Progenitor cell of endocrine pancreas (in vitro differentiated cells): ENCODE measurements at regions not wholly inside any gene's neighbourhood (a gene's known extent, or its start where the extent isn't known, plus 50 kb on each side); places are given as distances from the start of the nearest gene placed in this dataset.

Source experiments
- DNase-seq: peaks from one replicate; pipeline ENCODE4 v3.0.0; 2021; ENCODE audit warnings: low spot score; ENCODE audit not compliant: unreplicated experiment
- H3K27ac Mint-ChIP-seq: 2 replicates; pipeline ENCODE4 v1.8.0; 2021; ENCODE audit warnings: mild to moderate bottlenecking, moderate library complexity, mixed read lengths
- H3K27me3 Mint-ChIP-seq: 2 replicates; pipeline ENCODE4 v1.8.0; 2021; ENCODE audit warnings: mixed read lengths
- H3K36me3 Mint-ChIP-seq: 2 replicates; pipeline ENCODE4 v1.8.0; 2022; ENCODE audit warnings: mixed read lengths; ENCODE audit not compliant: insufficient read depth
- H3K4me1 Mint-ChIP-seq: 2 replicates; pipeline ENCODE4 v1.8.0; 2021; ENCODE audit warnings: low read depth, mixed read lengths
- H3K4me3 Mint-ChIP-seq: 2 replicates; pipeline ENCODE4 v1.8.0; 2021; ENCODE audit warnings: low read depth, mild to moderate bottlenecking, moderate library complexity, mixed read lengths
- H3K9me3 Mint-ChIP-seq: 2 replicates; pipeline ENCODE4 v1.8.0; 2021; ENCODE audit warnings: low read depth, mixed read lengths
- CTCF ChIP-seq: fragments of 200-600 bp; sonication (generic); IDR thresholded peaks from one replicate; pipeline ENCODE4 v1.5.0; 2021; ENCODE audit warnings: antibody characterized with exemption, mild to moderate bottlenecking; ENCODE audit not compliant: unreplicated experiment

- no peaks in the 10 kb centered on the region for H3K27me3 Mint-ChIP-seq
- H3K9me3 Mint-ChIP-seq: no peaks in the 10 kb centered on the region
- H3K36me3 Mint-ChIP-seq: peaks cover 7% of the 10 kb centered on the region
- TF ChIP-seq CTCF: no peak
- no peak for DNase-seq
- H3K4me1 Mint-ChIP-seq: peaks cover 3% of the 10 kb centered on the region
- H3K27ac Mint-ChIP-seq: no peak overlapping the region
- no peak overlapping the region for H3K4me3 Mint-ChIP-seq
Observed at GRCh38 chr20:19832875-19833274, 74.8 kb downstream of the RIN2 start.

GRCh38 chr20:19833395-19833794, 75.3 kb downstream of the RIN2 start:
- Mint-ChIP-seq H3K4me3 (no peak overlapping the region), H3K27me3 (no peaks in the 10 kb centered on the region), H3K36me3 (peaks cover 6% of the 10 kb centered on the region), H3K4me1 (peaks cover 1% of the 10 kb centered on the region), H3K27ac (no peak overlapping the region), H3K9me3 (no peaks in the 10 kb centered on the region)
- no peak for TF ChIP-seq CTCF
- DNase-seq: no peak

- no peaks in the 10 kb centered on the region for H3K9me3 Mint-ChIP-seq
- H3K27me3 Mint-ChIP-seq: no peaks in the 10 kb centered on the region
- DNase-seq: no peak
Observed at GRCh38 chr20:19834287-19834686, 76.2 kb downstream of the RIN2 start.

GRCh38 chr20:19834783-19835182, 76.7 kb downstream of the RIN2 start:
- Mint-ChIP-seq H3K4me3 (no peak overlapping the region), H3K27ac (no peak overlapping the region), H3K36me3 (peaks cover 8% of the 10 kb centered on the region), H3K4me1 (peaks cover 1% of the 10 kb centered on the region), H3K9me3 (no peaks in the 10 kb centered on the region), H3K27me3 (no peaks in the 10 kb centered on the region)
- TF ChIP-seq CTCF: no peak
- no peak for DNase-seq

More at GRCh38 chr20:19834287-19834686, 76.2 kb downstream of the RIN2 start:
- no peak for TF ChIP-seq CTCF
- Mint-ChIP-seq H3K4me1 (peaks cover 1% of the 10 kb centered on the region), H3K27ac (no peak overlapping the region), H3K36me3 (peaks cover 6% of the 10 kb centered on the region), H3K4me3 (no peak overlapping the region)

GRCh38 chr20:19835533-19836222, 77.6 kb downstream of the RIN2 start:
- Mint-ChIP-seq H3K27ac (no peak overlapping the region), H3K4me1 (peaks cover 1% of the 10 kb centered on the region)

More at GRCh38 chr20:19835533-19836222, 77.6 kb downstream of the RIN2 start:
- no peak for TF ChIP-seq CTCF
- H3K27me3 Mint-ChIP-seq: no peaks in the 10 kb centered on the region
- H3K4me3 Mint-ChIP-seq: no peak overlapping the region
- no peaks in the 10 kb centered on the region for H3K9me3 Mint-ChIP-seq
- DNase-seq: no peak
- peaks cover 9% of the 10 kb centered on the region for H3K36me3 Mint-ChIP-seq
